PC-9 (cell line): ENCODE measurements at regions not wholly inside any gene's neighbourhood (a gene's known extent, or its start where the extent isn't known, plus 50 kb on each side); places are given as distances from the start of the nearest gene placed in this dataset.

Experiments
- BruUV-seq: library from RNA; stranded (reverse); fragments of 400-500 nt; replicated peaks from 2 replicates; lab custom pipeline; 2021; lab: Mats Ljungman, UMichigan
- CTCF ChIA-PET: fragments of 300-600 bp; sonication (Branson Sonifier 250); formaldehyde crosslinking; loops from one replicate; lab custom pipeline; 2022; ENCODE audit warnings: antibody characterized with exemption; lab: Charles Lee
- POLR2A ChIA-PET: fragments of 300-600 bp; sonication (Branson Sonifier 250); formaldehyde crosslinking; loops from one replicate; lab custom pipeline; 2022; ENCODE audit warnings: antibody characterized with exemption; ENCODE audit not compliant: unreplicated experiment; lab: Charles Lee
- DNase-seq, 2 experiments: peaks; one replicate each; pipeline versions ENCODE4 v3.0.0 to v3.0.0-alpha.2; 2015 to 2022; ENCODE audit warnings: mixed read lengths in 1 of 2
- H2AFZ ChIP-seq: fragments of 200-600 bp; sonication (generic); 2 replicates; pipeline ENCODE4 v1.8.1; 2017; ENCODE audit warnings: antibody characterized with exemption
- H3F3A ChIP-seq: fragments of 200-600 bp; sonication (generic); 2 replicates; pipeline ENCODE4 v1.8.1; 2017; ENCODE audit warnings: antibody characterized with exemption, mild to moderate bottlenecking, low read depth; ENCODE audit not compliant: insufficient read depth
- H3K27ac ChIP-seq: fragments of 200-600 bp; sonication (generic); 2 replicates; pipeline ENCODE4 v1.6.1; 2016; ENCODE audit warnings: mixed run types
- H3K27me3 ChIP-seq: fragments of 200-600 bp; sonication (generic); 2 replicates; pipeline ENCODE4 v1.6.1; 2016; ENCODE audit warnings: low read depth, mixed run types; ENCODE audit not compliant: insufficient read depth
- H3K36me3 ChIP-seq: fragments of 200-600 bp; sonication (generic); 2 replicates; pipeline ENCODE4 v1.6.1; 2016; ENCODE audit warnings: low read depth, mixed run types
- H3K4me1 ChIP-seq: fragments of 200-600 bp; sonication (generic); replicated peaks from 2 replicates; pipeline ENCODE4 v1.6.1; 2016; ENCODE audit warnings: mixed run types; ENCODE audit not compliant: insufficient read depth
- H3K4me2 ChIP-seq: fragments of 200-600 bp; sonication (generic); 2 replicates; pipeline ENCODE4 v1.6.1; 2017; ENCODE audit warnings: mixed run types
- H3K4me3 ChIP-seq: fragments of 200-600 bp; sonication (generic); 2 replicates; pipeline ENCODE4 v1.6.1; 2016; ENCODE audit warnings: mixed run types
- H3K79me2 ChIP-seq: fragments of 200-600 bp; sonication (generic); 2 replicates; pipeline ENCODE4 v1.6.1; 2017; ENCODE audit warnings: low read depth, mixed run types
- H3K9me2 ChIP-seq: fragments of 200-600 bp; sonication (generic); 2 replicates; pipeline ENCODE4 v1.8.1; 2017; ENCODE audit warnings: mild to moderate bottlenecking; ENCODE audit not compliant: insufficient read depth
- H3K9me3 ChIP-seq: fragments of 200-600 bp; sonication (generic); 2 replicates; pipeline ENCODE4 v1.8.1; 2016; ENCODE audit warnings: low read depth; ENCODE audit not compliant: insufficient read depth
- H4K20me1 ChIP-seq: fragments of 200-600 bp; sonication (generic); 2 replicates; pipeline ENCODE4 v1.8.1; 2017; ENCODE audit not compliant: insufficient read depth
- EZH2 ChIP-seq: fragments of 200-600 bp; sonication (generic); IDR thresholded peaks from 2 replicates; pipeline ENCODE4 v1.8.0; 2017; ENCODE audit warnings: antibody characterized with exemption, low read depth
- intact Hi-C: fragments of 100-400 bp; cut with micrococcal nuclease; formaldehyde crosslinking; loops from one replicate; pipeline ENCODE4 v1.10.0; 2022; ENCODE audit not compliant: unreplicated experiment
- TF ChIP-seq, protein P1 (sequence below): fragments of 200-600 bp; sonication (generic); conservative IDR thresholded peaks from 2 replicates; pipeline ENCODE4 v1.6.1; 2017; ENCODE audit warnings: mixed run types, antibody characterized with exemption, mild to moderate bottlenecking, moderate library complexity

- Histone ChIP-seq H3F3A (no peaks in the 10 kb centered on the region), H3K27ac (no peak overlapping the region), H3K4me2 (no peak overlapping the region), H3K27me3 (no peaks in the 10 kb centered on the region), H4K20me1 (no peaks in the 10 kb centered on the region), H3K79me2 (no peaks in the 10 kb centered on the region), H3K9me2 (no peaks in the 10 kb centered on the region), H3K36me3 (no peaks in the 10 kb centered on the region), H3K4me1 (no peaks in the 10 kb centered on the region), H3K9me3 (no peaks in the 10 kb centered on the region), H3K4me3 (no peak overlapping the region), H2AFZ (no peak overlapping the region)
- TF ChIP-seq EZH2 = no peak
- TF ChIP-seq, protein P1, sequence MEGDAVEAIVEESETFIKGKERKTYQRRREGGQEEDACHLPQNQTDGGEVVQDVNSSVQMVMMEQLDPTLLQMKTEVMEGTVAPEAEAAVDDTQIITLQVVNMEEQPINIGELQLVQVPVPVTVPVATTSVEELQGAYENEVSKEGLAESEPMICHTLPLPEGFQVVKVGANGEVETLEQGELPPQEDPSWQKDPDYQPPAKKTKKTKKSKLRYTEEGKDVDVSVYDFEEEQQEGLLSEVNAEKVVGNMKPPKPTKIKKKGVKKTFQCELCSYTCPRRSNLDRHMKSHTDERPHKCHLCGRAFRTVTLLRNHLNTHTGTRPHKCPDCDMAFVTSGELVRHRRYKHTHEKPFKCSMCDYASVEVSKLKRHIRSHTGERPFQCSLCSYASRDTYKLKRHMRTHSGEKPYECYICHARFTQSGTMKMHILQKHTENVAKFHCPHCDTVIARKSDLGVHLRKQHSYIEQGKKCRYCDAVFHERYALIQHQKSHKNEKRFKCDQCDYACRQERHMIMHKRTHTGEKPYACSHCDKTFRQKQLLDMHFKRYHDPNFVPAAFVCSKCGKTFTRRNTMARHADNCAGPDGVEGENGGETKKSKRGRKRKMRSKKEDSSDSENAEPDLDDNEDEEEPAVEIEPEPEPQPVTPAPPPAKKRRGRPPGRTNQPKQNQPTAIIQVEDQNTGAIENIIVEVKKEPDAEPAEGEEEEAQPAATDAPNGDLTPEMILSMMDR = no peak
- intact Hi-C loops = no loop called here
- ChIA-PET POLR2A (no interaction called here), CTCF (no interaction called here)
- DNase-seq = no peak
- BruUV-seq = no TSS peak
Measured at GRCh38 chr2:200092235-200092634, 136.9 kb downstream of the MAIP1 start.

GRCh38 chr2:200095436-200095835, 140.1 kb downstream of the MAIP1 start:
- DNase-seq = no peak
- no peak overlapping the region for H3K4me2 ChIP-seq
- no peaks in the 10 kb centered on the region for H3K36me3 ChIP-seq
- no peaks in the 10 kb centered on the region for H4K20me1 ChIP-seq
- H3K79me2 ChIP-seq = no peaks in the 10 kb centered on the region
- H3K4me1 ChIP-seq = no peaks in the 10 kb centered on the region
- no peak overlapping the region for H2AFZ ChIP-seq
- intact Hi-C loops = no loop called here
- POLR2A ChIA-PET = no interaction called here
- no peak overlapping the region for H3K4me3 ChIP-seq
- no peaks in the 10 kb centered on the region for H3K27me3 ChIP-seq
- no TSS peak for BruUV-seq
- CTCF ChIA-PET = no interaction called here
- no peaks in the 10 kb centered on the region for H3K9me2 ChIP-seq
- H3K9me3 ChIP-seq = no peaks in the 10 kb centered on the region
- no peak overlapping the region for H3K27ac ChIP-seq
- no peaks in the 10 kb centered on the region for H3F3A ChIP-seq
- TF ChIP-seq EZH2 = no peak
- TF ChIP-seq, protein P1 = no peak

GRCh38 chr2:200099256-200099655, 143.9 kb downstream of the MAIP1 start:
- H3K79me2 ChIP-seq = no peaks in the 10 kb centered on the region
- no peaks in the 10 kb centered on the region for H3K36me3 ChIP-seq
- peaks cover under 1% of the 10 kb centered on the region; the same call in 1 of the 2 replicates for H3K4me1 ChIP-seq
- no TSS peak for BruUV-seq
- no peak overlapping the region for H3K4me2 ChIP-seq
- no peak for DNase-seq
- H3K4me3 ChIP-seq = no peak overlapping the region
- no peak overlapping the region for H2AFZ ChIP-seq
- intact Hi-C loops = no loop called here
- no peaks in the 10 kb centered on the region for H4K20me1 ChIP-seq
- no peak overlapping the region for H3K27ac ChIP-seq
- no peak for TF ChIP-seq EZH2
- TF ChIP-seq, protein P1 = no peak
- H3K9me3 ChIP-seq = no peaks in the 10 kb centered on the region
- H3F3A ChIP-seq = 0 out of 2 replicates have a peak, but pooled peaks cover 4% of the 10 kb centered on the region
- CTCF ChIA-PET = no interaction called here
- H3K27me3 ChIP-seq = no peaks in the 10 kb centered on the region
- POLR2A ChIA-PET = no interaction called here
- H3K9me2 ChIP-seq = no peaks in the 10 kb centered on the region
